Activated B cell treated with CpG ODN at 0.5 μM for 24 hours (primary cell): ENCODE measurements at regions not wholly inside any gene's neighbourhood (a gene's known extent, or its start where the extent isn't known, plus 50 kb on each side); places are given as distances from the start of the nearest gene placed in this dataset.
A peak's percentile ranks its signal among the peaks of the same experiment; 100 is the strongest.

Experiments
- ATAC-seq: fragments of 200-7000 bp; cut with Tn5 transposase; one replicate; pipeline ENCODE4 v1.10.0; 2021; ENCODE audit warnings: low read depth, mild to moderate bottlenecking, moderate library complexity
- CTCF ChIA-PET: fragments of 350-600 bp; sonication (Branson Sonifier 250); formaldehyde crosslinking; loops from one replicate; lab custom pipeline; 2021; ENCODE audit warnings: antibody characterized with exemption; lab: Charles Lee
- POLR2A ChIA-PET: fragments of 350-600 bp; sonication (Branson Sonifier 250); formaldehyde crosslinking; loops from one replicate; lab custom pipeline; 2021; ENCODE audit warnings: antibody characterized with exemption; lab: Charles Lee
- DNase-seq: peaks from one replicate; pipeline ENCODE4 v3.0.0; 2022
- H3K27ac Mint-ChIP-seq: one replicate; pipeline ENCODE4 v1.8.0; 2020; ENCODE audit warnings: mixed read lengths
- H3K27me3 Mint-ChIP-seq: one replicate; pipeline ENCODE4 v1.8.0; 2021; ENCODE audit warnings: mixed read lengths
- H3K36me3 Mint-ChIP-seq: one replicate; pipeline ENCODE4 v1.8.0; 2021; ENCODE audit warnings: low read depth, mixed read lengths
- H3K4me1 Mint-ChIP-seq: one replicate; pipeline ENCODE4 v1.8.0; 2021; ENCODE audit warnings: mixed read lengths
- H3K4me3 Mint-ChIP-seq: one replicate; pipeline ENCODE4 v1.8.0; 2020; ENCODE audit warnings: mild to moderate bottlenecking, mixed read lengths
- H3K9me3 Mint-ChIP-seq: one replicate; pipeline ENCODE4 v1.8.0; 2020; ENCODE audit warnings: mixed read lengths
- intact Hi-C: fragments of 100-400 bp; cut with micrococcal nuclease; formaldehyde crosslinking; loops from one replicate; pipeline ENCODE4 v1.15.1; 2024
- TF ChIP-seq, protein P1 (sequence below): fragments of 200-600 bp; IDR thresholded peaks from one replicate; pipeline ENCODE4 v1.8.0; 2022; ENCODE audit warnings: antibody characterized with exemption, mild to moderate bottlenecking

DNA sequence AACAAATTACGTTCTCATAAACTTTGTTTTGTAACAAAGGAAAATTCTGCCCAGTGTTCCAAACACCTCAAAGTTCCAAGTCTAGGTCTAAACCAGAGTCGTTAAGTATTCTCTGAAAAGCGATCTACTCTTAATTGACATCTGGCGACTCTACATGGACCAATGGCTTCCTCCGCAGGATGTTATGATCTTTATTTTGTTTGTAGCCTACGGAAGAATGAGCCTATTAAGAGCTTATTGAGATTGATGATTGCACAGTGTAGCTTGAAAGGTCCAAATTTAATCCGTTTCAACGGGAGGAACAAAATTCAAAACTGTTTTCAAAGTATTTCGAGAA lies 61.1 kb downstream of the FAM217A start:
- intact Hi-C loops = loop anchor here (1.0 to 5.0 kb wide), 7 partner anchors 86 to 1253 kb away; partner anchors contain the start of genes ECI2, FAM50B, TUBB2A and WRNIP1
- ChIA-PET CTCF (interaction anchor here (1.2 kb wide), 2 partner anchors 16 to 40 kb away, joined by 3 to 4 read pairs; no protein-coding TSS in a partner anchor), POLR2A (interaction anchor here (0.5 to 3.0 kb wide), 11 partner anchors 9 to 950 kb away, joined by 3 to 21 read pairs (median 4); partner anchors contain the start of genes ECI2 and RIPK1)
- Mint-ChIP-seq H3K9me3 (no peaks in the 10 kb centered on the region), H3K27me3 (no peaks in the 10 kb centered on the region), H3K27ac (peak overlapping the region; percentile 99), H3K4me3 (peak overlapping the region; percentile 95), H3K36me3 (peaks cover 33% of the 10 kb centered on the region), H3K4me1 (peaks cover 65% of the 10 kb centered on the region)
- ATAC-seq (no peak), DNase-seq (no peak)
- TF ChIP-seq, protein P1, sequence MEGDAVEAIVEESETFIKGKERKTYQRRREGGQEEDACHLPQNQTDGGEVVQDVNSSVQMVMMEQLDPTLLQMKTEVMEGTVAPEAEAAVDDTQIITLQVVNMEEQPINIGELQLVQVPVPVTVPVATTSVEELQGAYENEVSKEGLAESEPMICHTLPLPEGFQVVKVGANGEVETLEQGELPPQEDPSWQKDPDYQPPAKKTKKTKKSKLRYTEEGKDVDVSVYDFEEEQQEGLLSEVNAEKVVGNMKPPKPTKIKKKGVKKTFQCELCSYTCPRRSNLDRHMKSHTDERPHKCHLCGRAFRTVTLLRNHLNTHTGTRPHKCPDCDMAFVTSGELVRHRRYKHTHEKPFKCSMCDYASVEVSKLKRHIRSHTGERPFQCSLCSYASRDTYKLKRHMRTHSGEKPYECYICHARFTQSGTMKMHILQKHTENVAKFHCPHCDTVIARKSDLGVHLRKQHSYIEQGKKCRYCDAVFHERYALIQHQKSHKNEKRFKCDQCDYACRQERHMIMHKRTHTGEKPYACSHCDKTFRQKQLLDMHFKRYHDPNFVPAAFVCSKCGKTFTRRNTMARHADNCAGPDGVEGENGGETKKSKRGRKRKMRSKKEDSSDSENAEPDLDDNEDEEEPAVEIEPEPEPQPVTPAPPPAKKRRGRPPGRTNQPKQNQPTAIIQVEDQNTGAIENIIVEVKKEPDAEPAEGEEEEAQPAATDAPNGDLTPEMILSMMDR = no peak

GRCh38 chr6:4018171-4018923 lies 60.6 kb downstream of the FAM217A start:
- Mint-ChIP-seq H3K9me3 (no peaks in the 10 kb centered on the region), H3K27me3 (no peaks in the 10 kb centered on the region), H3K27ac (peak overlapping the region; percentile 99), H3K4me1 (peaks cover 68% of the 10 kb centered on the region), H3K4me3 (peak overlapping the region; percentile 95), H3K36me3 (peaks cover 29% of the 10 kb centered on the region)
- TF ChIP-seq, protein P1 = no peak
- DNase-seq = peak; percentile 92
- POLR2A ChIA-PET = interaction anchor here (0.5 to 3.0 kb wide), 16 partner anchors 10 to 1028 kb away, joined by 3 to 21 read pairs (median 4); partner anchors contain the start of genes ECI2, FAM50B and RIPK1
- intact Hi-C loops = loop anchor here (1.0 to 5.0 kb wide), 7 partner anchors 86 to 1254 kb away; partner anchors contain the start of genes ECI2, FAM50B, TUBB2A and WRNIP1
- CTCF ChIA-PET = interaction anchor here (1.0 to 1.2 kb wide), 3 partner anchors 15 to 950 kb away, joined by 3 to 4 read pairs (median 3); partner anchors contain the start of gene RIPK1
- peak; percentile 68 for ATAC-seq
